ENCODE measurements at regions not wholly inside any gene's neighbourhood (a gene's known extent, or its start where the extent isn't known, plus 50 kb on each side); places are given as distances from the start of the nearest gene placed in this dataset.

DNA sequence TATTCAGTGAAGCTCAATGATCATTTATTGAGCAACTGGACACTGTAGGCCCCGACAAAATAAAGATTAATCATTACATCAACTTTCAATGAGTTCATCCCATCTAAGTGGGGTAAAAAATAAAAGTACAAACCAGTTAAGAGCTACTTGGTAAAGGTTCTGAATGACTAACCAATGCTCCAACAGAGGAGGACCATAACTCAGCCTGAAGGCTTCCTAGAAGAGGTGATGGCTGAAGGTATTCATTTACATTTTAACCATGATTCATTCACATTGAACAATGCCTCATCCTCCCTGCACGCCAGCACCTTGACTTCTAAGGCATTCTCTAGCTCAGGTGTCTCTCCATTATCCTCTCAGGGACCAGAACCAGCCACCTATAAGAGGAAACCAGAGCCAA is 201.4 kb downstream of the ZNF462 start:
- in situ Hi-C loops (cut with HindIII; ENCODE audit: low pct_unique_long_range_greater_than_20kb, low sequenced_read_pairs), result no loop called here
- no peak for DNase-seq (ENCODE audit: low read depth, low spot score)

DNA sequence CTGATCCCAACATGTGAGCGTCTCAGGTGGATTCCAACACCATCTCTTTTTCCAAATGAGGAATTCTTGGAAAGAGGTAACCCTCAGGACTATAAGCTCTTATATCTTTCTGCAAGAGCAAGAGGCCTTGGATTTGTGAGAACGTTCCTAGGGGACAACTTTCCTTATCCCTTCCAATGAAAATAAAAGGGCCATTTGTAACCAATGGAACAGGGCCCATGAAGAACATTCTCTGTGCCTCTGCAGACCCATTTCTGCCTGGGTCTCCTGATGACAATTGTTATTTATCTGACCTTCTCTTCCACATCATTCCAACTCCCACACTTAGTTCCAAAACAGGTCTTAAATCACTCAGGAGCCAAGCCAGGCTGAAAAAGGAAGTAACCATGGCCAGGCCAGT is 202.6 kb downstream of the ZNF462 start:
- no peak for DNase-seq (ENCODE audit: low read depth, low spot score)
- in situ Hi-C loops (cut with HindIII; ENCODE audit: low pct_unique_long_range_greater_than_20kb, low sequenced_read_pairs), result no loop called here

GRCh38 chr9:107067739-107068416 is 204.9 kb downstream of the ZNF462 start:
- no peak for DNase-seq (ENCODE audit: low read depth, low spot score)
- in situ Hi-C loops (cut with HindIII; ENCODE audit: low pct_unique_long_range_greater_than_20kb, low sequenced_read_pairs), result no loop called here

- no peak for DNase-seq (ENCODE audit: low read depth, low spot score)
- in situ Hi-C loops (cut with HindIII; ENCODE audit: low pct_unique_long_range_greater_than_20kb, low sequenced_read_pairs), result no loop called here
Observed at GRCh38 chr9:107068581-107068980, 205.6 kb downstream of the ZNF462 start.

GRCh38 chr9:107070586-107070985 is 207.6 kb downstream of the ZNF462 start:
- in situ Hi-C loops (cut with HindIII; ENCODE audit: low pct_unique_long_range_greater_than_20kb, low sequenced_read_pairs), result no loop called here
- DNase-seq (ENCODE audit: low read depth, low spot score), result no peak

GRCh38 chr9:107078061-107078460 is 205.0 kb upstream of the RAD23B start:
- no peak for DNase-seq (ENCODE audit: low read depth, low spot score)
- in situ Hi-C loops (cut with HindIII; ENCODE audit: low pct_unique_long_range_greater_than_20kb, low sequenced_read_pairs), result no loop called here

GRCh38 chr9:107079589-107079988 is 203.5 kb upstream of the RAD23B start:
- DNase-seq (ENCODE audit: low read depth, low spot score), result no peak
- in situ Hi-C loops (cut with HindIII; ENCODE audit: low pct_unique_long_range_greater_than_20kb, low sequenced_read_pairs), result no loop called here

DNA sequence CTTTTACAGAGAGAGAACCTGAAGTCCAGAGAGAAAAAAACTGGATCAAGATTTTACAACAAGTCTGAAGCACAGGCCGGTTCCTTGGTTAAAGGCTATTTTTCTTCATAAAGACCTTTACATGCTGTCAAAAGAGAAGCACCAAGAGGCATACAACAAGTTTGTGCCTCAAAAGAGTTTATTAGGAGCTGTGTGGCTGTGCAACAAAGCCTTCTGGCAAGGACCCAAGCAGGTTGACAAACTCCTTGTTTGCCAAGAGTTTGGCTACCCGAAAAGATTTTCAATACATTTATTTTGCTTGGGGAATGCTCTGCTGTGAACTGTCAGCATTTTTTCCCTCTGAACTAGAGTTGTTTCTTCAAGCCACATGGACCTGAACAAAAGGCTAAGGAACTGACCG is 202.9 kb upstream of the RAD23B start:
- no peak for DNase-seq (ENCODE audit: low read depth, low spot score)
- in situ Hi-C loops (cut with HindIII; ENCODE audit: low pct_unique_long_range_greater_than_20kb, low sequenced_read_pairs), result no loop called here

- in situ Hi-C loops (cut with HindIII; ENCODE audit: low pct_unique_long_range_greater_than_20kb, low sequenced_read_pairs), result no loop called here
- no peak for DNase-seq (ENCODE audit: low read depth, low spot score)
Observed at GRCh38 chr9:107086460-107086859, 196.6 kb upstream of the RAD23B start.

- in situ Hi-C loops (cut with HindIII; ENCODE audit: low pct_unique_long_range_greater_than_20kb, low sequenced_read_pairs), result no loop called here
- DNase-seq (ENCODE audit: low read depth, low spot score), result no peak
Observed at GRCh38 chr9:107087222-107087621, 195.9 kb upstream of the RAD23B start.

- in situ Hi-C loops (cut with HindIII; ENCODE audit: low pct_unique_long_range_greater_than_20kb, low sequenced_read_pairs), result no loop called here
- no peak for DNase-seq (ENCODE audit: low read depth, low spot score)
Observed at GRCh38 chr9:107090218-107090617, 192.9 kb upstream of the RAD23B start.

DNA sequence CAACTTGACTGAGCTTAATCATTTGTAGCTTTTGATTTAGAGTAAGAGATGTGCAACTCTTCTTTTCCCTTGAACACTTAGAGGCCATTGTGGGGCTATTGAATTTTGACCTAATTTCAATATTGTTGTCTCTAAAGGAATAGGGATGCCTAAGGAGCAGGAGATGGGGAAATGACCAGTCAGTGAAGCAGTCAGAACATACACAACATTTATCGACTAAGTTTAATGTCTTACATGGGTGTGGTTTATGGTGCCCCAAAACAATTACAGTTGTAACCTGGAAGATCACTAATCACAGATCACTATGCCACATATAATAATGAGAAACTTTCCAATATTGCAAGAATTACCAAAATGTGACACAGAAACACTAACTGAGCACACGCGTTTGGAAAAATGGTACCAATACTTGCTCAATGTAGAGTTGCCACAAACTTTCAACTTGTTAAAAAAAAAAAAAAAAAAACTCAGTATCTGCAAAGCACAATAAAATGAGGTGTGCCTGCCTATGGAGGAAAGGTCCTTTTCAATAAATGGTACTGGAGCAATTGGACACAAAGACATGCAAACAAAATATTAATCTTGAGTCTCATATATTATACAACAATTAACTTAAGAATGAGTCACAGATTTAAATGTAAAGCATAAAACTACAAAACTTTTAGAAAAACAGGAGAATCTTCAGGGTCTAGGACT is 189.6 kb upstream of the RAD23B start:
- DNase-seq (ENCODE audit: low read depth, low spot score), result no peak
- in situ Hi-C loops (cut with HindIII; ENCODE audit: low pct_unique_long_range_greater_than_20kb, low sequenced_read_pairs), result no loop called here

DNA sequence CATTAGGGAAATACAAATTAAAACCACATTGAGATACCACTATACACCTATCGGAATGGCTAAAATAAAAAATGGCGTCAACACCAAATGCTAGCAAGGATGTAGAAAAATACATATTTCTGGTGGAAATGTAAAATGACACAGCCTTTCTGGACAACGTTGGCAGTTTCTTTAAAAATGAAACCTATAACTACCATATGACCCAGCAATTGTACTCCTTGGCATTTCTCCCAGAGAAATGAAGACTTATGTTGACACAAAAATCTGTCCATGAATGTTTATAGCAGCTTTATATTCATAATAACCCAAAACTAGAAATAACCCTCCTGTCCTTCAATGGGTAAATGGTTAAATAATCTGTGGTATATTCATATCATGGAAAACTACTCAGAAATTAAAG is 188.7 kb upstream of the RAD23B start:
- in situ Hi-C loops (cut with HindIII; ENCODE audit: low pct_unique_long_range_greater_than_20kb, low sequenced_read_pairs), result no loop called here
- no peak for DNase-seq (ENCODE audit: low read depth, low spot score)

DNA sequence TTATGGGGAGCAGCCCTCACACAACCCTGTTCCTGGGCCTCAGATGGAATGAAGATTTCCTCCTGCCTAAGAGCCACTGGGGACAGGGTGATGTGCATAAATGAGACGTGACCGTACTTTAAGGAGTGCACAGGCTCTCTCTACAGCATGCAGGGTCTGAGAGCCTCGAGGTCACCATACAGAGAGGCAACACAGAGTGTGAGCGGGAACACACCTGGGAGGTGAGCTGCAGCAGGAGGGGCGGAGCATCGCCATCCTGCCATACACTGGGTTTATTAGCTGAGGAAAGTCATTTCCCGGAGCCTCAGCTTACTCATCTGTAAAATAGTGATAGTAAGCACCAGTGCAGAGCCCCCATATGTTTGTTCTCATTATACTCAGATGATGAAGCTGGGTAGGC is 182.5 kb upstream of the RAD23B start:
- in situ Hi-C loops (cut with HindIII; ENCODE audit: low pct_unique_long_range_greater_than_20kb, low sequenced_read_pairs), result no loop called here
- no peak for DNase-seq (ENCODE audit: low read depth, low spot score)

DNA sequence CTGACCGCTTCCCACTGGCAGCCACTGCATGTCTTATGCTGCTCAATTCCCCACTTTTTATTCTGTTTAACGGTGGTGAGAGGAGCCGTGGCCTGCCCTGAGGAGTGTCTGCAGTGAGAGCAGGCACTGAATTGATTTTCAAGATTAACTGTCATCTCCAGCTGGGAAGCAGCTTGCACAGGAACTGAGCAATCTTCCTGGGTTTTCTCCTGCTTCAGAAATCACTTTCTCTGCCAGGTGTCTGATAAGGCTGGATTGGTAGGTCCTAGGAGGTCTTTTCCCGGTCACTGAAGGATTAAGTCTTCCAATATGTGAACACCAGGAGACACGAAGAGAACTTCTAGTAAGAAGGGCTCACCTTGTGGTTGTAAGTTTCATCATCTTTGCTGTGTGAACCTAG is 181.1 kb upstream of the RAD23B start:
- DNase-seq (ENCODE audit: low read depth, low spot score), result no peak
- in situ Hi-C loops (cut with HindIII; ENCODE audit: low pct_unique_long_range_greater_than_20kb, low sequenced_read_pairs), result no loop called here

DNA sequence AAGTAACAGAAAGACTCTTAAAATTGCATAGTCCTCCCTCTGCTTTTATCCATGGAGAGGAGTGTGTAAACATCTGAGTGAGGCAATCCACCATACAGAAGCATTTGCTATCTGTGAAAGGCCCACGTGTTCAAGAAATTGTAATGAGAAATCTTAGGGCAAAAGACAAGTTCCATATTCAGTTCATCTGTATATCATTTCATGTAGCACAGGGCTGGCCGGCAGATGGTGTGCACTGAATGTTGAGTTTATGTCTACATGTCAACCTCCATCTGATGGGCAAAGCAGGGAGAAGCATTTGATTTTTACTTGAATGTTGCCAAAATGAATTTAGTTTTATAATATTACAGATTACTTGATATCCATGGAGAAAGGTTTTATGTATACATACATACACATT is 179.5 kb upstream of the RAD23B start:
- no peak for DNase-seq (ENCODE audit: low read depth, low spot score)
- in situ Hi-C loops (cut with HindIII; ENCODE audit: low pct_unique_long_range_greater_than_20kb, low sequenced_read_pairs), result no loop called here

DNA sequence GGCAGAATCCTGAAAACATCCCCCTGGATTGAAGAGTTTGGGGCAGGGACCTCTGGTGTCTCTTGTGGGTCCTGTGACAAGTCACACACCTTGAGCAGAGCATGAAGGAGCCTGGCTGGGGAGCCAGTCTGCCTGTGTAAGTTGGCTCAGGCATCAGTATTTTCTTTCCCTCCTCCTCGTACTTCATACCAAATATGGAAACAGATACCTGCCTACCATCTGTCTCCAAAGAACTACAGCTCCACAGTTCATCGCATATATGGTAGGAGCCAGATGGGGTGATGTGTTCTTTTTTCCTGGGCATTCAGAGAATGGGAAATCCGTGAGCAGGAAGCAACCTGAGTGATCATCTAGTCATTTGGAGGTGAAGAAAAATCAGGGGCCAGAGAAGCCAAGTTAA is 177.3 kb upstream of the RAD23B start:
- in situ Hi-C loops (cut with HindIII; ENCODE audit: low pct_unique_long_range_greater_than_20kb, low sequenced_read_pairs), result no loop called here
- DNase-seq (ENCODE audit: low read depth, low spot score), result no peak

DNA sequence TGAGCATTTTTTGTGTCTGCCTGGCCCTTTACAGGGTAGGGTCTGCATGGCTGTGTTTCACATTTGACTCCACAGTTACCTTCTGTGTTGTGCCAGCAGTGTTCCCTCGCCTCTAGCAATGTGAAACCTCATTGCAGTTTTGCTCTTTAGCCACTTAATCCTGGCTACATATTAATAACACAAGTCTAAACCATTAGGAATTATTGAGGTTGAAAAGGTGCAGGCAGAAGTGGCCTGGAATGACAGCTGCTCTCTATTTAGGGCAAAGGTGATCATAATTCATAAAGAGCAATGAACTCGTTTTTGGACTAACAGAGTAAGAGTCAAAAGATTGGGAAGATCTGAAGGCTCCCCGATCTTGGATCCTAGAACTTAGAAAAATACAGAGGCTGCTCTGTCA is 176.7 kb upstream of the RAD23B start:
- no peak for DNase-seq (ENCODE audit: low read depth, low spot score)
- in situ Hi-C loops (cut with HindIII; ENCODE audit: low pct_unique_long_range_greater_than_20kb, low sequenced_read_pairs), result no loop called here

DNA sequence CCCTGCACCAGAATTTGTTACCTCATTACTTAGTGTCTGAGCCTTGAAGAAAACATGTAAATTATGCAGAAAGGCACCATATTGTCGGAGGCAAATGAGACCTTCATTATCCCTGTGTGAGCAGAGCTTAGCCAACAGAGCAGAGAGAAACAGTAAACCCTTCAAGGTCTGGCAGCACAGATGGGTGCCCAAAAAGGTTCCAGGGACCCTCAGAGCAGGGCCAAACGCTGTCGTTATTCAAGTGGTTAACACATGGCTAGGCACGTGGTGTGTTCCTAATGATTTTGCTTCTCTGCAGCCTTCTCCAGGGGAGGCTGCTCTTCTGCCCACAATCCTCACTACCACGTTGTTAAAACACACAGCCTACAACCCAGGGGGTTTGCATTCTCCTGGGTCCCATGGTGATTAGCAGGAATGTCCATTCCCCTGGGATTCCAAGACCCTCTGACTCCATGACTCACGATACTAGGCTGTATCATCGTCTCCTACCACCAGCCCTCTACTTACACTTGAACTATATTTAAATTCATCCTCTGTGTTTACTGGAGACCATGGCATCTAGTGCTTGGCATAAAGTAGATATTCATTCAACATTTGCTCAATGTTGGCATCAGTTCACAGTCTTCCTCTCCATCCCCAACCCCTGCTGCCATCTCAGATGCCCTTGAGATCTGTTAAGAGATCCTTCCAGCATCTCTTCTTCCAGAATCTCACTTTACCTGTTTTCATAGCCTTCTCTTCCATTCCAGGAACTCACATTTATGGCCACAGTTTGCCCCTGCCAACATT is 174.5 kb upstream of the RAD23B start:
- DNase-seq (ENCODE audit: low read depth, low spot score), result no peak
- in situ Hi-C loops (cut with HindIII; ENCODE audit: low pct_unique_long_range_greater_than_20kb, low sequenced_read_pairs), result no loop called here

All from SK-MEL-5 (cell line).